IMR-90 (cell line): ENCODE measurements at regions not wholly inside any gene's neighbourhood (a gene's known extent, or its start where the extent isn't known, plus 50 kb on each side); places are given as distances from the start of the nearest gene placed in this dataset.

Experiments
- ATAC-seq: fragments of 200-7000 bp; cut with Tn5 transposase; 2 replicates; pipeline ENCODE4 v1.9.1; 2020; ENCODE audit warnings: low read depth, mild to moderate bottlenecking, moderate library complexity
- BruUV-seq: library from RNA; stranded (reverse); fragments of 400-500 nt; replicated peaks from 2 replicates; lab custom pipeline; 2021; lab: Mats Ljungman, UMichigan
- CTCF ChIA-PET: fragments of 300-600 bp; formaldehyde crosslinking; extraction: SDS; loops from one replicate; lab custom pipeline; 2021; ENCODE audit warnings: antibody characterized with exemption; lab: Yijun Ruan, JAX
- POLR2A ChIA-PET: fragments of 300-600 bp; sonication (Branson Sonifier 250); formaldehyde crosslinking; loops from one replicate; lab custom pipeline; 2022; ENCODE audit warnings: antibody characterized with exemption; ENCODE audit not compliant: unreplicated experiment; lab: Charles Lee
- DNase-seq: peaks from one replicate; pipeline ENCODE4 v3.0.0; 2013
- H2AFZ ChIP-seq: replicated peaks from 2 replicates; pipeline ENCODE3; 2013; ENCODE audit warnings: low read length, mild to moderate bottlenecking; ENCODE audit not compliant: poor library complexity
- H2AK5ac ChIP-seq: 2 replicates; pipeline ENCODE4 v1.6.1; 2013; ENCODE audit warnings: low read depth, low read length, inconsistent platforms
- H2AK9ac ChIP-seq: replicated peaks from 2 replicates; pipeline ENCODE3; 2013; ENCODE audit warnings: mild to moderate bottlenecking, low read depth, low read length, moderate library complexity; ENCODE audit not compliant: poor library complexity
- H2BK120ac ChIP-seq: 2 replicates; pipeline ENCODE4 v1.6.1; 2013; ENCODE audit warnings: low read depth, low read length, inconsistent platforms
- H2BK15ac ChIP-seq: 3 replicates; pipeline ENCODE4 v1.6.1; 2013; ENCODE audit warnings: low read depth, low read length, inconsistent platforms
- H2BK20ac ChIP-seq: 2 replicates; pipeline ENCODE4 v1.6.1; 2013; ENCODE audit warnings: low read depth, mild to moderate bottlenecking, inconsistent platforms, low read length, moderate library complexity
- H2BK5ac ChIP-seq: 2 replicates; pipeline ENCODE4 v1.6.1; 2013; ENCODE audit warnings: mild to moderate bottlenecking, low read depth, low read length, inconsistent platforms; ENCODE audit not compliant: poor library complexity, severe bottlenecking
- H3K14ac ChIP-seq: replicated peaks from 2 replicates; pipeline ENCODE4 v1.6.1; 2013; ENCODE audit warnings: low read depth, low read length, inconsistent platforms
- H3K18ac ChIP-seq: 2 replicates; pipeline ENCODE4 v1.6.1; 2013; ENCODE audit warnings: low read depth, low read length, control low read depth
- H3K23ac ChIP-seq: 2 replicates; pipeline ENCODE4 v1.6.1; 2013; ENCODE audit warnings: low read depth, low read length, inconsistent platforms
- H3K27ac ChIP-seq: 2 replicates; pipeline ENCODE4 v1.5.1; 2013; ENCODE audit warnings: mild to moderate bottlenecking, control low read depth, low read length; ENCODE audit not compliant: insufficient read depth
- H3K27me3 ChIP-seq: 2 replicates; pipeline ENCODE4 v1.6.1; 2013; ENCODE audit warnings: low read length; ENCODE audit not compliant: control insufficient read depth, insufficient read depth
- H3K36me3 ChIP-seq: 2 replicates; pipeline ENCODE4 v1.6.1; 2013; ENCODE audit warnings: low read length, mixed read lengths; ENCODE audit not compliant: control insufficient read depth, insufficient read depth
- H3K4ac ChIP-seq: 2 replicates; pipeline ENCODE4 v1.6.1; 2013; ENCODE audit warnings: low read depth, low read length, inconsistent platforms
- H3K4me1 ChIP-seq: 2 replicates; pipeline ENCODE4 v1.6.1; 2013; ENCODE audit warnings: low read length, mixed read lengths; ENCODE audit not compliant: control insufficient read depth, insufficient read depth
- H3K4me2 ChIP-seq: 2 replicates; pipeline ENCODE4 v1.6.1; 2013; ENCODE audit warnings: low read depth, mild to moderate bottlenecking, control low read depth, low read length, moderate library complexity
- H3K4me3 ChIP-seq: 2 replicates; pipeline ENCODE4 v1.5.1; 2013; ENCODE audit warnings: low read depth, mild to moderate bottlenecking, control low read depth, low read length, moderate library complexity; ENCODE audit not compliant: insufficient read depth
- H3K56ac ChIP-seq: 2 replicates; pipeline ENCODE4 v1.6.1; 2013; ENCODE audit warnings: low read length, inconsistent platforms; ENCODE audit not compliant: insufficient read depth; ENCODE audit errors: extremely low read depth
- H3K79me1 ChIP-seq, 2 experiments: 2 replicates each; pipeline ENCODE4 v1.6.1; 2013; ENCODE audit warnings: low read length in 2 of 2, inconsistent platforms in 1 of 2, low read depth in 1 of 2
- H3K9ac ChIP-seq: 2 replicates; pipeline ENCODE4 v1.6.1; 2013; ENCODE audit warnings: low read depth, low read length, control low read depth
- H3K9me1 ChIP-seq: 2 replicates; pipeline ENCODE4 v1.6.1; 2013; ENCODE audit warnings: low read length, inconsistent platforms; ENCODE audit not compliant: insufficient read depth
- H3K9me3 ChIP-seq: 2 replicates; pipeline ENCODE4 v1.6.1; 2013; ENCODE audit warnings: low read length; ENCODE audit not compliant: control insufficient read depth, insufficient read depth
- H4K20me1 ChIP-seq: 2 replicates; pipeline ENCODE4 v1.6.1; 2013; ENCODE audit warnings: low read length, inconsistent platforms; ENCODE audit not compliant: insufficient read depth
- H4K5ac ChIP-seq: 2 replicates; pipeline ENCODE4 v1.6.1; 2013; ENCODE audit warnings: mild to moderate bottlenecking, low read depth, low read length, control low read depth
- H4K8ac ChIP-seq, 2 experiments: 2 replicates each; pipeline ENCODE4 v1.6.1; 2013; ENCODE audit warnings: low read depth in 2 of 2, low read length in 2 of 2, control low read depth in 1 of 2, inconsistent platforms in 1 of 2
- H4K91ac ChIP-seq: 2 replicates; pipeline ENCODE4 v1.6.1; 2013; ENCODE audit warnings: low read depth, low read length, inconsistent platforms; ENCODE audit not compliant: insufficient read depth
- BHLHE40 ChIP-seq: fragments of 150-350 bp; IDR thresholded peaks from 2 replicates; pipeline ENCODE4 v1.6.1; 2016; ENCODE audit warnings: mild to moderate bottlenecking, low read depth, low read length
- CTCF ChIP-seq: conservative IDR thresholded peaks from 2 replicates; pipeline ENCODE4 v1.5.1; 2012; ENCODE audit warnings: mild to moderate bottlenecking, low read depth, low read length, improper control_type of control experiment
- ELK1 ChIP-seq: fragments of 150-350 bp; IDR thresholded peaks from 2 replicates; pipeline ENCODE4 v1.6.1; 2016; ENCODE audit warnings: low read depth, mild to moderate bottlenecking, low read length, moderate library complexity, borderline replicate concordance
- FOS ChIP-seq: fragments of 150-350 bp; IDR thresholded peaks from 2 replicates; pipeline ENCODE4 v1.6.1; 2016; ENCODE audit warnings: low read depth, low read length
- MAFK ChIP-seq: IDR thresholded peaks from 2 replicates; pipeline ENCODE4 v1.6.1; 2012; ENCODE audit warnings: low read depth, low read length, improper control_type of control experiment
- MAZ ChIP-seq: IDR thresholded peaks from 2 replicates; pipeline ENCODE4 v1.6.1; 2012; ENCODE audit warnings: low read depth, mild to moderate bottlenecking, low read length, improper control_type of control experiment, moderate library complexity, borderline replicate concordance
- MXI1 ChIP-seq: IDR thresholded peaks from 2 replicates; pipeline ENCODE4 v1.6.1; 2012; ENCODE audit warnings: low read depth, mild to moderate bottlenecking, low read length, moderate library complexity, borderline replicate concordance
- NFE2L2 ChIP-seq: fragments of 150-350 bp; IDR thresholded peaks from 2 replicates; pipeline ENCODE4 v1.6.1; 2016; ENCODE audit warnings: low read depth, mild to moderate bottlenecking, low read length
- RAD21 ChIP-seq: IDR thresholded peaks from 2 replicates; pipeline ENCODE4 v1.6.1; 2012; ENCODE audit warnings: low read length, improper control_type of control experiment
- RCOR1 ChIP-seq: IDR thresholded peaks from 2 replicates; pipeline ENCODE4 v1.6.1; 2012; ENCODE audit warnings: mild to moderate bottlenecking, low read length, improper control_type of control experiment; ENCODE audit not compliant: insufficient replicate concordance
- SMC3 ChIP-seq: fragments of 150-350 bp; IDR thresholded peaks from 2 replicates; pipeline ENCODE4 v1.6.1; 2016; ENCODE audit warnings: low read depth, mild to moderate bottlenecking, antibody characterized with exemption, low read length, moderate library complexity
- USF2 ChIP-seq: fragments of 150-350 bp; IDR thresholded peaks from 2 replicates; pipeline ENCODE4 v1.6.1; 2017; ENCODE audit warnings: mild to moderate bottlenecking, antibody characterized with exemption, low read length, low read depth
- WGBS, 2 experiments: methylation state at CpG; one replicate each; pipeline versions ENCODE4 v1.1.5 to v1.1.7; 2013; ENCODE audit warnings: missing lambda C conversion rate in 2 of 2; ENCODE audit not compliant: insufficient read length in 1 of 2; ENCODE audit errors: extremely low coverage in 2 of 2; 5-methylcytosine and 5-hydroxymethylcytosine counted together
- dilution Hi-C: fragments of 300-500 bp; cut with HindIII; formaldehyde crosslinking; loops from one replicate; pipeline ENCODE4 v1.14.3; 2018; ENCODE audit warnings: low sequenced_read_pairs; ENCODE audit not compliant: unreplicated experiment
- in situ Hi-C: fragments of 300-500 bp; cut with MboI; formaldehyde crosslinking; loops from 3 replicates; pipeline ENCODE4 v1.14.3; 2019; ENCODE audit warnings: low sequenced_read_pairs, inconsistent platforms, mixed read lengths
- intact Hi-C: fragments of 100-400 bp; cut with micrococcal nuclease; formaldehyde crosslinking; loops from 2 replicates; pipeline ENCODE4 v1.10.0; 2022

GRCh38 chr4:173835903-173836302, 305.9 kb upstream of the HAND2 start:
- no TSS peak for BruUV-seq
- H3K4me1 ChIP-seq: no peaks in the 10 kb centered on the region
- H4K20me1 ChIP-seq: no peaks in the 10 kb centered on the region
- no peak overlapping the region for H4K91ac ChIP-seq
- H2BK5ac ChIP-seq: no peak overlapping the region
- no peak overlapping the region for H3K23ac ChIP-seq
- H3K9ac ChIP-seq: no peak overlapping the region
- H3K27ac ChIP-seq: no peak overlapping the region
- H3K27me3 ChIP-seq: no peaks in the 10 kb centered on the region
- H3K79me1 ChIP-seq: no peaks in the 10 kb centered on the region
- 7% methylated on average over 3 of the region's 4 CpGs; no CpG with 5 or more reads in 1 of the 2 experiments for WGBS, 2 experiments
- no peak overlapping the region for H3K56ac ChIP-seq
- peak overlapping the region; percentile 65 for H2AFZ ChIP-seq
- H3K9me3 ChIP-seq: no peaks in the 10 kb centered on the region
- no peak overlapping the region for H2BK20ac ChIP-seq
- H3K36me3 ChIP-seq: no peaks in the 10 kb centered on the region
- H2AK9ac ChIP-seq: no peak overlapping the region
- TF ChIP-seq MAFK: no peak
- no peak for TF ChIP-seq SMC3
- no peak for TF ChIP-seq BHLHE40
- TF ChIP-seq RCOR1: no peak
- TF ChIP-seq FOS: no peak
- no peak for TF ChIP-seq NFE2L2
- TF ChIP-seq RAD21: no peak
- TF ChIP-seq CTCF: no peak
- no peak for TF ChIP-seq MAZ
- TF ChIP-seq USF2: no peak
- no peak for TF ChIP-seq ELK1
- TF ChIP-seq MXI1: no peak
- no peak overlapping the region for H2AK5ac ChIP-seq
- DNase-seq: peak; percentile 80
- H3K18ac ChIP-seq: no peak overlapping the region
- dilution Hi-C loops (no loop called here), in situ Hi-C loops (no loop called here), intact Hi-C loops (no loop called here)
- H2BK120ac ChIP-seq: no peak overlapping the region
- ChIA-PET CTCF (no interaction called here), POLR2A (no interaction called here)
- no peak overlapping the region for H3K14ac ChIP-seq
- no peak overlapping the region for H2BK15ac ChIP-seq
- H3K4me2 ChIP-seq: no peak overlapping the region
- H4K5ac ChIP-seq: no peak overlapping the region
- H3K9me1 ChIP-seq: no peaks in the 10 kb centered on the region
- H4K8ac ChIP-seq: no peak overlapping the region
- H3K4ac ChIP-seq: no peak overlapping the region
- peak; percentile 100 for ATAC-seq
- H3K4me3 ChIP-seq: no peak overlapping the region
